GM12872 (cell line): ENCODE measurements at regions not wholly inside any gene's neighbourhood (a gene's known extent, or its start where the extent isn't known, plus 50 kb on each side); places are given as distances from the start of the nearest gene placed in this dataset.

Experiments
- CTCF ChIP-seq: IDR thresholded peaks from 3 replicates; pipeline ENCODE4 v1.5.1; 2011; ENCODE audit warnings: low read depth, mild to moderate bottlenecking, low read length, moderate library complexity; ENCODE audit not compliant: insufficient read depth

GRCh38 chr4:107492566-107492965 lies 227.5 kb downstream of the PAPSS1 start:
- no peak for TF ChIP-seq CTCF

GRCh38 chr4:107490116-107490515 lies 229.9 kb downstream of the PAPSS1 start:
- no peak for TF ChIP-seq CTCF

- TF ChIP-seq CTCF, result no peak
Measured at GRCh38 chr4:107482546-107482945, 237.5 kb downstream of the PAPSS1 start.

GRCh38 chr4:107478327-107478980 lies 241.6 kb downstream of the PAPSS1 start:
- no peak for TF ChIP-seq CTCF

GRCh38 chr4:107473126-107473525 lies 246.9 kb downstream of the PAPSS1 start:
- no peak for TF ChIP-seq CTCF

GRCh38 chr4:107472265-107472948 lies 247.6 kb downstream of the PAPSS1 start:
- TF ChIP-seq CTCF, result no peak

GRCh38 chr4:107470173-107470572 lies 249.9 kb downstream of the PAPSS1 start:
- TF ChIP-seq CTCF, result no peak
